Prostate gland (tissue), 2 donors: ENCODE measurements at regions not wholly inside any gene's neighbourhood (a gene's known extent, or its start where the extent isn't known, plus 50 kb on each side); places are given as distances from the start of the nearest gene placed in this dataset.

Experiments used
- DNase-seq: peaks from one replicate; pipeline ENCODE4 v3.0.0-alpha.2; 2019; ENCODE audit warnings: low spot score
- H3K27ac ChIP-seq, 2 donors: fragments of 200-600 bp; sonication (generic); 2 replicates each; pipeline ENCODE4 v1.5.1; 2017 to 2019
- H3K27me3 ChIP-seq: fragments of 200-600 bp; sonication (generic); replicated peaks from 2 replicates; pipeline ENCODE4 v1.5.1; 2019; ENCODE audit not compliant: insufficient read depth
- H3K36me3 ChIP-seq, 2 donors: fragments of 200-600 bp; sonication (generic); 1 replicate in 1 of 2; 2 replicates in 1 of 2; pipeline versions ENCODE4 v1.5.1 to v1.8.1; 2017 to 2019
- H3K4me1 ChIP-seq: fragments of 200-600 bp; sonication (generic); replicated peaks from 2 replicates; pipeline ENCODE4 v1.5.1; 2019
- H3K4me3 ChIP-seq, 2 donors: fragments of 200-600 bp; sonication (generic); 2 replicates each; pipeline ENCODE4 v1.5.1; 2017 to 2019
- H3K9me3 ChIP-seq: fragments of 200-600 bp; sonication (generic); 2 replicates; pipeline ENCODE4 v1.5.1; 2017
- POLR2A ChIP-seq: fragments of 450-650 bp; IDR thresholded peaks from one replicate; pipeline ENCODE4 v1.6.1; 2016; ENCODE audit warnings: antibody characterized with exemption, mild to moderate bottlenecking
- POLR2AphosphoS5 ChIP-seq: sonication (generic); formaldehyde crosslinking; IDR thresholded peaks from one replicate; pipeline ENCODE4 v1.6.1; 2017; ENCODE audit warnings: antibody characterized with exemption
- whole genome bisulfite sequencing: methylation state at CpG from one replicate; pipeline ENCODE4 v1.1.5; 2018; 5-methylcytosine and 5-hydroxymethylcytosine counted together
- intact Hi-C: fragments of 100-400 bp; cut with DNase I; formaldehyde crosslinking; loops from one replicate; pipeline ENCODE4 v1.14.2; 2022
- TF ChIP-seq, protein P1 (sequence below), 4 experiments: fragments of 200-600 bp in 2 of 4; fragments of 450-650 bp in 2 of 4; sonication (generic) in 2 of 4; IDR thresholded peaks; 1 replicate in 3 of 4; 2 replicates in 1 of 4; pipeline ENCODE4 v1.5.1; 2016 to 2019; ENCODE audit warnings: antibody characterized with exemption in 4 of 4, mild to moderate bottlenecking in 2 of 4, moderate library complexity in 2 of 4

DNA sequence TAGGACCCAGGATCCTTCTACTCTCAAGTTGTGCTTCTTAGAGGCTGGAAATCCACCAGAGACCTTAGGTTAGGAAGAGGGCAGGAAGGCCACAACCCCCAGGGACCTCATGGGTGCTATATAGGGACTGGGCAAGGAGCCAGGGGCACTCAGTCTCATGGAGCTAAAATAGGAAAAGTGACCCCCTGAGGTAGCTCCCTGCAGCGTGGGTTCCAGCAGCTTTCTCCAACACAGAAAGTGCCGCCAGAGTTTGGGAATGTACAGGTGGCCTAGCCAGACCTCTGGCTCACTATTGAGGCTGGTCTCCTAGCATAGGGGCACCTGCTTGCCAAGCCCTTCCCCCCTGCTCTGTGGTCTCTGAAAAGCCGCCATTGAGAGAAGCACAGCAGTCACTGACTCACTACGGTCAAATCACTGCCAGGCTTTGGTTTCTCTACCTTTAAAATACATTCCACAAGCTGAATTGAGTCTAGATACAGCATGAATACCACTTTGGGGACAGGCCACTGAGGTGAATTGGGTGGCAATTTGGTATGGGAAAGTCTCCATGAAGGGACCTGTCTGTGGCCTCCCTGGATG lies 333.2 kb upstream of the PODXL start:
- intact Hi-C loops = no loop called here
- H3K27ac ChIP-seq = no peak overlapping the region
- no peak for DNase-seq
- no peak overlapping the region for H3K4me3 ChIP-seq
- TF ChIP-seq POLR2A = no peak
- H3K4me1 ChIP-seq = no peaks in the 10 kb centered on the region
- H3K27me3 ChIP-seq = no peaks in the 10 kb centered on the region
- no peaks in the 10 kb centered on the region for H3K9me3 ChIP-seq
- 73% methylated on average over 4 of the region's 4 CpGs for WGBS
- H3K36me3 ChIP-seq = no peaks in the 10 kb centered on the region

DNA sequence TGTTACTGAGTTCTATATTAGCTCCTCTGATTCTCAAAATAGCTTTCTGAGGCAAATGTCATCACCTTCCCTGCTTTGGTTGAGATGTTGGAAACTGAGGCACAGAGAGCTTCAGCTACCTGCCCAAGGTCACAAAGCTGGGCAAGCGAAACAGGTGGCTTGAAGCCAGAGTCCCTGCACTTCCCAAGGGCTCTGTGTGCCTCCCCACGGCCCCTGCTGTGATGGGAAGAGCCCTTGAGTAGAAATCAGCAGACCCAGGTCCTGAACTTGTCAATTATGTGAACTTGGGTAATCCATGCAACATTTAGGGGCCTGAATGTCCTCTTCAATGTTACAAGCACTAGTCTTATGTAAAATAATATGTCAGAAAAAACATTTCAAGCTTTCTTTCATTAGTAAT lies 327.3 kb upstream of the PODXL start:
- intact Hi-C loops = no loop called here
- no peaks in the 10 kb centered on the region for H3K27me3 ChIP-seq
- H3K36me3 ChIP-seq = no peaks in the 10 kb centered on the region
- DNase-seq = no peak
- WGBS = 86% methylated on average over 2 of the region's 2 CpGs
- TF ChIP-seq POLR2A (no peak), POLR2AphosphoS5 (no peak)
- TF ChIP-seq, protein P1, sequence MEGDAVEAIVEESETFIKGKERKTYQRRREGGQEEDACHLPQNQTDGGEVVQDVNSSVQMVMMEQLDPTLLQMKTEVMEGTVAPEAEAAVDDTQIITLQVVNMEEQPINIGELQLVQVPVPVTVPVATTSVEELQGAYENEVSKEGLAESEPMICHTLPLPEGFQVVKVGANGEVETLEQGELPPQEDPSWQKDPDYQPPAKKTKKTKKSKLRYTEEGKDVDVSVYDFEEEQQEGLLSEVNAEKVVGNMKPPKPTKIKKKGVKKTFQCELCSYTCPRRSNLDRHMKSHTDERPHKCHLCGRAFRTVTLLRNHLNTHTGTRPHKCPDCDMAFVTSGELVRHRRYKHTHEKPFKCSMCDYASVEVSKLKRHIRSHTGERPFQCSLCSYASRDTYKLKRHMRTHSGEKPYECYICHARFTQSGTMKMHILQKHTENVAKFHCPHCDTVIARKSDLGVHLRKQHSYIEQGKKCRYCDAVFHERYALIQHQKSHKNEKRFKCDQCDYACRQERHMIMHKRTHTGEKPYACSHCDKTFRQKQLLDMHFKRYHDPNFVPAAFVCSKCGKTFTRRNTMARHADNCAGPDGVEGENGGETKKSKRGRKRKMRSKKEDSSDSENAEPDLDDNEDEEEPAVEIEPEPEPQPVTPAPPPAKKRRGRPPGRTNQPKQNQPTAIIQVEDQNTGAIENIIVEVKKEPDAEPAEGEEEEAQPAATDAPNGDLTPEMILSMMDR (IDR thresholded peaks at IDR 0.05) = no peak
- no peaks in the 10 kb centered on the region for H3K9me3 ChIP-seq
- no peak overlapping the region for H3K4me3 ChIP-seq
- no peaks in the 10 kb centered on the region for H3K4me1 ChIP-seq
- no peak overlapping the region for H3K27ac ChIP-seq

DNA sequence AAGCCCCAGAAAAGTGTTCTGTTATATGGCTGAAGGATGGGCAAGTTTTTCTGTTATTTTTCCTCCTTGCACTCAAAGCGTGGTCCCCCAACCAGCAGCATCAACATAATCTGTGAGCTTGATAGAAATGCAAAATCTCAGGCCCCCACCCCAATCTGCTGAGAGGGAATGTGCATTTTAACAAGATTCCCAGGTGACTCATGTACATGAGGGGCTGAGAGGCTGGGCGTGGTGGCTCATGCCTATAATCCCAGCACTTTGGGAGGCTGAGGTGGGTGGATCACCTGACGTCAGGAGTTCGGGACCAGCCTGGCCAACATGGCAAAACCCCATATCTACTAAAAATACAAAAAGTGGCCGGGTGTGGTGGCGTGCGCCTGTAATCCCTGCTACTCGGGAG lies 326.8 kb upstream of the PODXL start:
- intact Hi-C loops = no loop called here
- TF ChIP-seq POLR2A (no peak), POLR2AphosphoS5 (no peak)
- TF ChIP-seq, protein P1 (IDR thresholded peaks at IDR 0.05) = no peak
- DNase-seq = no peak
- Histone ChIP-seq H3K9me3 (no peaks in the 10 kb centered on the region), H3K27ac (no peak overlapping the region), H3K4me3 (no peak overlapping the region), H3K36me3 (no peaks in the 10 kb centered on the region), H3K4me1 (no peaks in the 10 kb centered on the region), H3K27me3 (no peaks in the 10 kb centered on the region)
- WGBS = 85% methylated on average over 8 of the region's 8 CpGs

DNA sequence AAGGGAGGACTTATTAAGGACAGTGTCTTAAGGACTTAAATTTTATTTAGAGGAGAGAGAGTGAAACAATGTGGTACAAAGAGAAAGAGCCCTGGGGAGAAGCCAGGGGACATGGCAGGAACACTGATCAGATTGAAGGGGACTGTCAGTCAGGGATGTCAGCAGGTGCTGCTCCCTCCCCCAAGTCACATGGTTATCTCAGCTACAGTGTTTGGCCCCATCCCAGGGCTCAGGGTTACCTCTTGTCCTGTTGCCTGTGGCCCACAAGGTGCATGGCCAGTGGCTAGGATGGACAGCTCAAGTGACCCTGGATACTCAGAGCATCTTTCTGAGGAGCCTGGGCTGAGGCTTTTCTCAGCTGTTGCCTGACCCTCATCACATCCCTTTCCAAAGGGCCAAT lies 325.9 kb upstream of the PODXL start:
- Histone ChIP-seq H3K27me3 (no peaks in the 10 kb centered on the region), H3K4me3 (no peak overlapping the region), H3K36me3 (no peaks in the 10 kb centered on the region), H3K9me3 (no peaks in the 10 kb centered on the region), H3K4me1 (no peaks in the 10 kb centered on the region), H3K27ac (no peak overlapping the region)
- intact Hi-C loops = no loop called here
- no peak for TF ChIP-seq POLR2AphosphoS5
- no peak for DNase-seq

DNA sequence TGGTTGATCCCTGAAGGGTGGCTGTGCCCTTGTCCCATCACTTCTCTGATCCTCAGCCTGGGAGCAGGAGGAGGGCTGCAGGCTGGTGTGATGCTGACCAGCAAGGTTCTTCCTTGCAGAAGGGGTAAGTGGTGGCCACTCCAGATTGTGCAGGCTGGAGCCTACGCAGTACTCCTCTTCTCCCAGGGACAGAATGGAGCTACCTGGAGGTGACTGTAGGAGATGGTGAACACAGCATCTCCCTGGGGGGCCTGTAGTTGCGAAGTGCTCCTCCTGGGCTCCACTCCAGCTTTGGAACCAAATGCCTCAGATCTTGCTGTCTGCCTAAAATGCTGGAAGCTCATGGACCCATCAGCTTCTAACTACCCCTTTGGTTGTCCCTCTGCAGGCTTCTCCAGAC lies 323.6 kb upstream of the PODXL start:
- DNase-seq = no peak
- intact Hi-C loops = no loop called here
- Histone ChIP-seq H3K27me3 (no peaks in the 10 kb centered on the region), H3K4me1 (no peaks in the 10 kb centered on the region), H3K27ac (no peak overlapping the region), H3K9me3 (no peaks in the 10 kb centered on the region), H3K4me3 (no peak overlapping the region), H3K36me3 (no peaks in the 10 kb centered on the region)
- TF ChIP-seq, protein P1 (IDR thresholded peaks at IDR 0.05) = no peak
- TF ChIP-seq POLR2AphosphoS5 (no peak), POLR2A (no peak)
- 94% methylated on average over 2 of the region's 2 CpGs for WGBS

DNA sequence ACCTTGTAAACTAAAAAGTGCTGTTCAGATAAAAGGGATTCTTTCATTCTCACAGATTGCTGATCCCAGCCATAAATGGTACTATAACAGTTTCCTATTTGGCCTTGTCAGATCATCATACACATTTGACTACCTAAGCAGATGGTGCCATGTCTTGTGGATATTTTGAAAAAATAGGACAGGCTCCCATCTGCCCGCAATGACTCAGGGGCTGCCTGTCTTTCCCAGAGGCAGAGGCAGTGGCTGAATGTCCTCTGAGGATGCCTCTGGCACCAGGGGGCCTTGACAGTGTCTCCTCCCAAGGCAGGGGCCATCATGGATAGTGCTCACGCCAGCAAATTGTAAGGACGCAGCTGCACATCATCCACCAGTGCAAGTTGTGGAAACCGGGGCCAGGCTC lies 323.0 kb upstream of the PODXL start:
- no peak for DNase-seq
- TF ChIP-seq, protein P1 (IDR thresholded peaks at IDR 0.05) = no peak
- TF ChIP-seq POLR2AphosphoS5 (no peak), POLR2A (no peak)
- Histone ChIP-seq H3K4me3 (no peak overlapping the region), H3K27me3 (no peaks in the 10 kb centered on the region), H3K4me1 (no peaks in the 10 kb centered on the region), H3K36me3 (no peaks in the 10 kb centered on the region), H3K9me3 (no peaks in the 10 kb centered on the region), H3K27ac (no peak overlapping the region)
- intact Hi-C loops = no loop called here
- 84% methylated on average over 4 of the region's 4 CpGs for WGBS
